ENCODE measurements at regions not wholly inside any gene's neighbourhood (a gene's known extent, or its start where the extent isn't known, plus 50 kb on each side); places are given as distances from the start of the nearest gene placed in this dataset.

DNA sequence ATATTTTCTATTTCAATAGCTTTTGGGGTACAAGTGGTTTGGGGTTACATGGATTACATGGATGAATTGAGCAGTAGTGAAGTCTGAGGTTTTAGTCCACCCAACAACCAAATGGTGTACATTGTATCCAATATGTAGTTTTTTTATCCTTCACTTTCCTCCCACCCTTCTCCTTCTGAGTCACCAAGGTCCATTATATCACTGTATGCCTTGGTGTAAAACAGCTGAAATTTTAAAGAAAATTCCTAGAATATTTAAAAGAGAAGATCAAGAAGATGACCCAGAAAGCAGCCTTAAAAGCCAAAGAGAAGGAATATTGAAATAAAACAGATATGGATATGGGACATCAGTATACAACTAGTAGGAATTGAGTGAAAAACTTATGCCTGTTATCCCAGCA is 204.2 kb upstream of the COL8A1 start:
- Mint-ChIP-seq H3K27me3 (ENCODE audit: low read depth) (no peaks in the 10 kb centered on the region), H3K9me3 (peaks cover 4 to 9% of the 10 kb centered on the region in 2 experiments; a peak in 3 of 5 replicates), H3K27ac (no peak overlapping the region), H3K4me1 (peaks cover 2 to 5% of the 10 kb centered on the region in 2 experiments; a peak in 2 of 4 replicates), H3K36me3 (ENCODE audit: insufficient read depth in 1 of 3, low read depth in 3 of 3) (peaks cover 2 to 9% (median 4%) of the 10 kb centered on the region in 3 experiments; a peak in 6 of 7 replicates), H3K4me3 (no peak overlapping the region)
- H3K14ac ChIP-seq (ENCODE audit: insufficient read depth, low read length) = no peak overlapping the region
- no peak overlapping the region for H3K9ac ChIP-seq (ENCODE audit: extremely low read depth, insufficient read length, low read length)
- H3K9me3 ChIP-seq (ENCODE audit: control insufficient read depth, low read depth, low read length) = no peaks in the 10 kb centered on the region
- DNase-seq = no peak
- H3K27ac ChIP-seq (ENCODE audit: insufficient read length, low read depth, low read length) = no peak overlapping the region
- H2AFZ ChIP-seq (ENCODE audit: low read length) = no peak overlapping the region
- H3K4me2 ChIP-seq (ENCODE audit: insufficient read depth, insufficient read length, low read length) = no peak overlapping the region
- H3K23me2 ChIP-seq (ENCODE audit: insufficient read length, low read depth, low read length, poor library complexity, severe bottlenecking) = no peaks in the 10 kb centered on the region
- no peak overlapping the region for H2BK15ac ChIP-seq (ENCODE audit: low read depth, low read length)
- H3K56ac ChIP-seq (ENCODE audit: insufficient read length, low read depth, low read length) = no peak overlapping the region
- H3K27me3 ChIP-seq (ENCODE audit: insufficient read depth, low read length) = no peaks in the 10 kb centered on the region
- H2BK5ac ChIP-seq (ENCODE audit: insufficient read length, low read length) = no peak overlapping the region
- H3K23ac ChIP-seq (ENCODE audit: insufficient read length, low read depth, low read length) = no peak overlapping the region
- no peak overlapping the region for H2BK120ac ChIP-seq (ENCODE audit: low read depth, low read length, poor library complexity, severe bottlenecking)
- no peak overlapping the region for H4K5ac ChIP-seq (ENCODE audit: insufficient read length, low read depth, low read length)
- H2BK20ac ChIP-seq (ENCODE audit: low read depth, low read length, poor library complexity, severe bottlenecking) = no peak overlapping the region
- H3K4ac ChIP-seq (ENCODE audit: low read depth, low read length) = no peak overlapping the region
- no peak overlapping the region for H4K8ac ChIP-seq (replicated peaks; ENCODE audit: insufficient read length, low read depth, low read length)
- no peak overlapping the region for H2BK12ac ChIP-seq (ENCODE audit: insufficient read length, low read depth, low read length)
- H4K91ac ChIP-seq (ENCODE audit: insufficient read length, low read depth, low read length) = no peak overlapping the region
- H3T11ph ChIP-seq (ENCODE audit: low read length) = no peak overlapping the region
- no peaks in the 10 kb centered on the region for H4K20me1 ChIP-seq (ENCODE audit: control insufficient read depth, insufficient read depth, insufficient read length)
- no peaks in the 10 kb centered on the region for H3K4me1 ChIP-seq (ENCODE audit: insufficient read depth, low read length)
- no peaks in the 10 kb centered on the region for H3K79me1 ChIP-seq (ENCODE audit: insufficient read depth, low read depth, low read length, poor library complexity, severe bottlenecking)
- no peak overlapping the region for H3K18ac ChIP-seq (ENCODE audit: insufficient read length, low read depth, low read length)
- TF ChIP-seq, protein P1, sequence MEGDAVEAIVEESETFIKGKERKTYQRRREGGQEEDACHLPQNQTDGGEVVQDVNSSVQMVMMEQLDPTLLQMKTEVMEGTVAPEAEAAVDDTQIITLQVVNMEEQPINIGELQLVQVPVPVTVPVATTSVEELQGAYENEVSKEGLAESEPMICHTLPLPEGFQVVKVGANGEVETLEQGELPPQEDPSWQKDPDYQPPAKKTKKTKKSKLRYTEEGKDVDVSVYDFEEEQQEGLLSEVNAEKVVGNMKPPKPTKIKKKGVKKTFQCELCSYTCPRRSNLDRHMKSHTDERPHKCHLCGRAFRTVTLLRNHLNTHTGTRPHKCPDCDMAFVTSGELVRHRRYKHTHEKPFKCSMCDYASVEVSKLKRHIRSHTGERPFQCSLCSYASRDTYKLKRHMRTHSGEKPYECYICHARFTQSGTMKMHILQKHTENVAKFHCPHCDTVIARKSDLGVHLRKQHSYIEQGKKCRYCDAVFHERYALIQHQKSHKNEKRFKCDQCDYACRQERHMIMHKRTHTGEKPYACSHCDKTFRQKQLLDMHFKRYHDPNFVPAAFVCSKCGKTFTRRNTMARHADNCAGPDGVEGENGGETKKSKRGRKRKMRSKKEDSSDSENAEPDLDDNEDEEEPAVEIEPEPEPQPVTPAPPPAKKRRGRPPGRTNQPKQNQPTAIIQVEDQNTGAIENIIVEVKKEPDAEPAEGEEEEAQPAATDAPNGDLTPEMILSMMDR (conservative IDR thresholded peaks at IDR 0.05) = no peak
- no peaks in the 10 kb centered on the region for H3K79me2 ChIP-seq (ENCODE audit: insufficient read depth, low read length)
- H2AK5ac ChIP-seq (ENCODE audit: insufficient read length, low read length) = no peak overlapping the region
